ENCODE measurements at regions not wholly inside any gene's neighbourhood (a gene's known extent, or its start where the extent isn't known, plus 50 kb on each side); places are given as distances from the start of the nearest gene placed in this dataset.

DNA sequence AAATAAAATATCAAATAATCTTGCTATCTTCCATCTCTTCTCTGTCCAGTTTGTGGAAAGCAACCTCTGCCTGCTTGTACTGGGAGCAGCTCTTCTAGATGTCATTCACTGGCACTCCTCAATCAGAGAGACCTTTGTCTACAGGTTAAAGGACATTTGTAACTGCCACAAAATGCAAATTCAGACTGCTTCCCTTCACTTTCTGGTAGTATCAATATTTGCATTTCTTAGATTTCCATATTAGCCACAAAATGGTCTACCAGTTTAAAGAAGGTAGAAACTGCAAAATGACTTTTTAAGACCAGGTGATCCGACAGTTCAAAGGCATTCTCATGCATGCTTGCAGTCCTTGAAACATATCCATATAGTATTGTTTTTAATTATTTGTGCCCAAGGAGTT is 51.7 kb upstream of the RCN1 start:
- TF ChIP-seq, protein P1, sequence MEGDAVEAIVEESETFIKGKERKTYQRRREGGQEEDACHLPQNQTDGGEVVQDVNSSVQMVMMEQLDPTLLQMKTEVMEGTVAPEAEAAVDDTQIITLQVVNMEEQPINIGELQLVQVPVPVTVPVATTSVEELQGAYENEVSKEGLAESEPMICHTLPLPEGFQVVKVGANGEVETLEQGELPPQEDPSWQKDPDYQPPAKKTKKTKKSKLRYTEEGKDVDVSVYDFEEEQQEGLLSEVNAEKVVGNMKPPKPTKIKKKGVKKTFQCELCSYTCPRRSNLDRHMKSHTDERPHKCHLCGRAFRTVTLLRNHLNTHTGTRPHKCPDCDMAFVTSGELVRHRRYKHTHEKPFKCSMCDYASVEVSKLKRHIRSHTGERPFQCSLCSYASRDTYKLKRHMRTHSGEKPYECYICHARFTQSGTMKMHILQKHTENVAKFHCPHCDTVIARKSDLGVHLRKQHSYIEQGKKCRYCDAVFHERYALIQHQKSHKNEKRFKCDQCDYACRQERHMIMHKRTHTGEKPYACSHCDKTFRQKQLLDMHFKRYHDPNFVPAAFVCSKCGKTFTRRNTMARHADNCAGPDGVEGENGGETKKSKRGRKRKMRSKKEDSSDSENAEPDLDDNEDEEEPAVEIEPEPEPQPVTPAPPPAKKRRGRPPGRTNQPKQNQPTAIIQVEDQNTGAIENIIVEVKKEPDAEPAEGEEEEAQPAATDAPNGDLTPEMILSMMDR (IDR thresholded peaks at IDR 0.05), result no peak
- TF ChIP-seq POLR2A (IDR thresholded peaks at IDR 0.05), result no peak
- Histone ChIP-seq H3K4me3 (no peak overlapping the region), H3K36me3 (no peaks in the 10 kb centered on the region), H3K27ac (no peak overlapping the region), H3K4me1 (no peaks in the 10 kb centered on the region), H3K9me3 (no peaks in the 10 kb centered on the region), H3K27me3 (no peaks in the 10 kb centered on the region)
- no peak for DNase-seq

DNA sequence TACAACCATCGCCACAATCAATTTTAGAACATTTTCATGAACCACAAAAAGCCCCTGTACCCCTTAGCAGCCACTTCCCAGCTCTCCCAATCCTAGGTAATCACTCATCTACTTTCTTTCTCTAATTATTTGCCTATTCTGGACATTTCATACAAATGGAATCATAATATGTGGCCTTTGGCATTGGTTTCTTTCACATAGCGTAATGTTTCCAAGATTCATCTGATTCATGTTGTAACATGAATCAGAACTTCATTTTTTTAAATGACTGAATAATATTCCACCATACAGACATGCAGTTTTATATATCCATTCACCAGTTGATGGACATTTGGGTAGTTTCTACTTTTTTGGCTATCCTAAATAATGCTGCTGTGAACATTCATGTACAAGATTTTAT is 56.2 kb upstream of the RCN1 start:
- no peak overlapping the region for H3K4me3 ChIP-seq
- no peak for DNase-seq
- no peaks in the 10 kb centered on the region for H3K4me1 ChIP-seq
- H3K36me3 ChIP-seq, result no peaks in the 10 kb centered on the region
- no peaks in the 10 kb centered on the region for H3K27me3 ChIP-seq
- H3K27ac ChIP-seq, result no peak overlapping the region
- H3K9me3 ChIP-seq, result no peaks in the 10 kb centered on the region
- TF ChIP-seq POLR2A (IDR thresholded peaks at IDR 0.05), result no peak
- TF ChIP-seq, protein P1 (IDR thresholded peaks at IDR 0.05), result no peak

DNA sequence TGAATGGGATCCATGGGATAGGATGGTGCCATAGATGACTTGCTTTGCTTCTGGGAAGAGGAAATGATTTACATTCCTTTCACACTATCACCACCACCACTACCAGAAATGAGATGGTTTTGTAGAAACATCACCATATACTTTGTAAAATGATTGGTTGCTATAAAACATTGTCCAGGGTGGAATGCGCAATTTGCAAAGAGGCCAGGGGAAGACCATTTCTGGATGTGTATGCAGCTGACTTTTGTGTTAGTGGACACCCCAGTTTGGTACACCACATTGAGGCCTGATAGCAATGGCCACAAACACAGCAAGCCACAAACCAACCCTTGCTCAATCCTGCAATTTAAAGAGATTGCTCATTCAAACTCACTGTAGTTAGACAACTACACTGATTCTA is 56.7 kb upstream of the RCN1 start:
- DNase-seq, result no peak
- Histone ChIP-seq H3K9me3 (no peaks in the 10 kb centered on the region), H3K27me3 (no peaks in the 10 kb centered on the region), H3K4me1 (no peaks in the 10 kb centered on the region), H3K4me3 (no peak overlapping the region), H3K27ac (no peak overlapping the region), H3K36me3 (no peaks in the 10 kb centered on the region)
- TF ChIP-seq, protein P1 (IDR thresholded peaks at IDR 0.05), result no peak
- no peak for TF ChIP-seq POLR2A (IDR thresholded peaks at IDR 0.05)

DNA sequence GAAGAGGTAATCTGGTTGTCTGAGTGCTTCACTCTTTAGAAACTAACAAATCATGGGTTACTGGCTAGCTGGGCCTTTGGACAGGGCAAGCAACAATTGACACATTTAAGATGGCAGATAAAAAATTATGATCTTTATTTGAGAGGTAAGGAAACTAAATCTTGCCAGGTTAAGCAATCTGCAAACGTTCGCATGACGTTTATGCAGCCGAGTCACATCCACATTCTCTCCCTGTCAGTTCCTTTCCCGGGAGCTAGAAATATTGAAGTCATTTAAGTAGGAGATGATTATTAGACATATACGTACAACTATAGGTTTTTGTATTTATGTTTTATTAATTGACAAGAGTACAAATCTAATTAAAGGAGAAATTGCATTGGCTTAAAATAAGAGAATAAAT is 57.4 kb upstream of the RCN1 start:
- H3K27ac ChIP-seq, result no peak overlapping the region
- no peaks in the 10 kb centered on the region for H3K27me3 ChIP-seq
- TF ChIP-seq, protein P1 (IDR thresholded peaks at IDR 0.05), result no peak
- no peak for TF ChIP-seq POLR2A (IDR thresholded peaks at IDR 0.05)
- no peaks in the 10 kb centered on the region for H3K36me3 ChIP-seq
- no peaks in the 10 kb centered on the region for H3K4me1 ChIP-seq
- no peaks in the 10 kb centered on the region for H3K9me3 ChIP-seq
- no peak overlapping the region for H3K4me3 ChIP-seq
- DNase-seq, result no peak

DNA sequence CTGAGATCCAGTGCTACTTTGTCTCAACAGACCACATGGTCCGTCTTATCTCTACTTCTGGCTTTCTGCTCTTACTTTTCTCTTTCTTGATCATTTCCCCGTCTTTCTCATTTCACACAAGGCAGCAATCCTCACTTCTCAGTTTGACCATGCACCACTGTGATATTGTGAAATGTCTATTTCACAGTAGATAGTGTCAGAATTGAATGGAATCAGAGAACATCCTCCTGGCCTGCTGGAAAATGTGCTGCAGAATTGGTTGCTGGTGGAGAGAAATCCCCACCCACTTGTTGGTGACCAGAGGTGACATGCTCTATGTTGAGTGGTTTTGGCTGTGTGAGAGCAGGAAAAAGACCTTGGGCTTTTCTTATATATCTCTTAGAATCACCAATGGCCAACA is 57.8 kb upstream of the RCN1 start:
- H3K36me3 ChIP-seq, result no peaks in the 10 kb centered on the region
- H3K9me3 ChIP-seq, result no peaks in the 10 kb centered on the region
- no peak overlapping the region for H3K4me3 ChIP-seq
- no peaks in the 10 kb centered on the region for H3K4me1 ChIP-seq
- DNase-seq, result no peak
- TF ChIP-seq, protein P1 (IDR thresholded peaks at IDR 0.05), result no peak
- no peak for TF ChIP-seq POLR2A (IDR thresholded peaks at IDR 0.05)
- H3K27ac ChIP-seq, result no peak overlapping the region
- H3K27me3 ChIP-seq, result no peaks in the 10 kb centered on the region

DNA sequence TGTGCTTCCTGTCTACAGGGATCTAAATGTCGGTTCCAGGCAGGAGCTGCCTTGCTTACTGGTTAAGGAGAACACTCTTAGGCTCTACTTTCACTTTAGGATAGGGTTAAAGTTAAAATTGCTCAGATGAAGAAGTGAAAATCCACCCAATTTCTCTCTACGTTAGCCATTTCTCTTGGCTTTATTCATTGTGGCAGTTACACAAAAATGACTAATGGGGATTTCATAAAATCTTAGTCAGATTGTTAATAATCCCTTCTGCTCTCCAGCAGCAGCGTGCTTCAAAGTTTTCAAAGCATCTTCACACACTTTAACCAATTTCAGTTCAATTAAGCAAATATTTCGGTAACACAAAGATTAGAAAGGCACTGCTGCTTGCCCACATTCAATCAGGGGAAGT is 58.4 kb upstream of the RCN1 start:
- DNase-seq, result no peak
- H3K27ac ChIP-seq, result no peak overlapping the region
- no peaks in the 10 kb centered on the region for H3K36me3 ChIP-seq
- H3K4me1 ChIP-seq, result no peaks in the 10 kb centered on the region
- no peaks in the 10 kb centered on the region for H3K9me3 ChIP-seq
- no peaks in the 10 kb centered on the region for H3K27me3 ChIP-seq
- TF ChIP-seq, protein P1 (IDR thresholded peaks at IDR 0.05), result no peak
- no peak for TF ChIP-seq POLR2A (IDR thresholded peaks at IDR 0.05)
- no peak overlapping the region for H3K4me3 ChIP-seq

All from Peyer's patch (tissue), 4 donors.